ENCODE measurements at regions not wholly inside any gene's neighbourhood (a gene's known extent, or its start where the extent isn't known, plus 50 kb on each side); places are given as distances from the start of the nearest gene placed in this dataset.
"Not testable (repeated sequence)": the region's sequence is repeated elsewhere in the genome, so short reads cannot be mapped to it uniquely, and the experiment has no call there.

DNA sequence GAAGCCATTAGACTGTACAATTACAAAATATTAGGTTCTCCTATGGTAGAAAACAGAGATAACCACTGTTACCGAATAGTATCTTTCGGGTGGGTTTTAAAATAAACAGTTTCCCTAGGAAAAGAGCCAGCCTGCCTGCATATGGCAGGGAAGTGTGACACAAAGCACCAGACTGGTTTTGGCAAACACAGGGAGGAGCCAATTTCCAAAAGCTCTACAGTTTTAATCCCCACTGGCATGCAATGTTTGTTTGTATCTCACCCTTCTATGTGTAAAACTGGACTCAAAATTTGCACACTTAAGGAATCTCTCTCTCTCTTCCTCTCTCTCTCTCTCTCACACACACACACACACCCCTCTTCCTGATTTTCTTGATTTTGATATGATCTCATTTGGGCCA, 261.7 kb downstream of the ETV1 start:
- Histone ChIP-seq H3K36me3 (ENCODE audit: insufficient read depth, low read length) (no peaks in the 10 kb centered on the region), H3K4me3 (ENCODE audit: insufficient read depth, low read length) (no peak overlapping the region), H4K20me1 (ENCODE audit: insufficient read depth, low read length) (no peaks in the 10 kb centered on the region), H3K79me2 (ENCODE audit: insufficient read depth, low read length) (no peaks in the 10 kb centered on the region), H2AFZ (ENCODE audit: low read length) (peak overlapping the region; percentile 43), H3K9me3 (ENCODE audit: low read depth, low read length) (no peaks in the 10 kb centered on the region), H3K4me1 (ENCODE audit: insufficient read depth, low read length) (peaks cover 7% of the 10 kb centered on the region), H3K27ac (ENCODE audit: low read depth, low read length) (no peak overlapping the region), H3K27me3 (ENCODE audit: insufficient read depth, low read length) (no peaks in the 10 kb centered on the region), H3K4me2 (ENCODE audit: insufficient read depth, low read length) (no peak overlapping the region)
- no peak for DNase-seq (ENCODE audit: insufficient read length, low spot score, missing footprints)
- no peak for TF ChIP-seq CTCF (IDR thresholded peaks at IDR 0.05; ENCODE audit: extremely low read depth, low read depth, low read length)

- H3K4me3 ChIP-seq (ENCODE audit: insufficient read depth, low read length); H4K20me1 ChIP-seq (ENCODE audit: insufficient read depth, low read length); H3K4me1 ChIP-seq (ENCODE audit: insufficient read depth, low read length); H3K27ac ChIP-seq (ENCODE audit: low read depth, low read length); H3K79me2 ChIP-seq (ENCODE audit: insufficient read depth, low read length); H3K9me3 ChIP-seq (ENCODE audit: low read depth, low read length); H3K27me3 ChIP-seq (ENCODE audit: insufficient read depth, low read length); DNase-seq (ENCODE audit: insufficient read length, low spot score, missing footprints); H3K4me2 ChIP-seq (ENCODE audit: insufficient read depth, low read length); H2AFZ ChIP-seq (ENCODE audit: low read length); H3K36me3 ChIP-seq (ENCODE audit: insufficient read depth, low read length): not testable (repeated sequence)
Measured at GRCh38 chr7:13728430-13728829, 261.0 kb downstream of the ETV1 start.

DNA sequence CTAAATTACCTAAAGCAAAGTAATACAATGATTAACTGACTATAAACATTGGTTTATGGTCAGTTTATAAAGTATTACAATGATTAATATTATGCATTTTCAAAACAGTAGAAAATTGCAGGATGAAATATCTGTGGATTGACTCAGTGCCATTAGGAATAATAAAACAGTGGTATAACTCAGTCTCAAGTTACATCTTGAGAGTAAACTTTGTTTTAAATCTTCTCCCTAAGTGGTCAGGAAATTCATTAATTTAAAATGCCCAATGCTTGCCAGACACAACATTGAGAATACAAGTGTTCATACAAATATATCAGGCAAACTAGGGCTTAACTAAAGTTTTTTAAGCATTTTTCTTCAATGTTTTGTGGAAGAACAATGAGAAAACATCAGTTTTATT, 257.8 kb downstream of the ETV1 start:
- Histone ChIP-seq H3K4me1 (ENCODE audit: insufficient read depth, low read length) (peaks cover 3% of the 10 kb centered on the region), H3K27ac (ENCODE audit: low read depth, low read length) (no peak overlapping the region), H3K9me3 (ENCODE audit: low read depth, low read length) (no peaks in the 10 kb centered on the region), H3K4me3 (ENCODE audit: insufficient read depth, low read length) (no peak overlapping the region), H3K4me2 (ENCODE audit: insufficient read depth, low read length) (no peak overlapping the region), H4K20me1 (ENCODE audit: insufficient read depth, low read length) (no peaks in the 10 kb centered on the region), H3K27me3 (ENCODE audit: insufficient read depth, low read length) (no peaks in the 10 kb centered on the region), H2AFZ (ENCODE audit: low read length) (peak overlapping the region; percentile 41), H3K36me3 (ENCODE audit: insufficient read depth, low read length) (no peaks in the 10 kb centered on the region), H3K79me2 (ENCODE audit: insufficient read depth, low read length) (no peaks in the 10 kb centered on the region)
- no peak for DNase-seq (ENCODE audit: insufficient read length, low spot score, missing footprints)
- TF ChIP-seq CTCF (IDR thresholded peaks at IDR 0.05; ENCODE audit: extremely low read depth, low read depth, low read length): no peak

DNA sequence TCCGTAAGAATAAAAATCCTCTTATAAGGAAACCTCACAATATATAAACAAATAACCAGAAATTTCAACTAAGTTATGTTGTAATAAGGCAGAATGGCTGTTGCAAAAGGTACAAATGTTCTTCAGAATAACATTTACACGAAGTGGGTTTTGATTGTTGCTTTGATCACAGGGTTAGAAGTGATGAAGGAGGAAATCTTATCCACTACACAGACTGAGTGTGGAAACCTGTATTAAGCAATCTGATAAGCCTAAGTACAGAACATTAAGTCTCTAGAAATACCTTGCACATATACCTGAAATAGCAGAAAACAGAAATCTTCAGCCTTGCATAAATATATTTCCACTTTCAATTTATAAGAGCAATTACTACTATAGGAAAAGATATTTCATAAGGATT, 251.9 kb downstream of the ETV1 start:
- Histone ChIP-seq H3K9me3 (ENCODE audit: low read depth, low read length) (no peaks in the 10 kb centered on the region), H3K36me3 (ENCODE audit: insufficient read depth, low read length) (no peaks in the 10 kb centered on the region), H3K4me3 (ENCODE audit: insufficient read depth, low read length) (no peak overlapping the region), H3K4me1 (ENCODE audit: insufficient read depth, low read length) (peaks cover 15% of the 10 kb centered on the region), H3K79me2 (ENCODE audit: insufficient read depth, low read length) (no peaks in the 10 kb centered on the region), H4K20me1 (ENCODE audit: insufficient read depth, low read length) (no peaks in the 10 kb centered on the region), H3K4me2 (ENCODE audit: insufficient read depth, low read length) (no peak overlapping the region), H2AFZ (ENCODE audit: low read length) (no peak overlapping the region), H3K27ac (ENCODE audit: low read depth, low read length) (no peak overlapping the region), H3K27me3 (ENCODE audit: insufficient read depth, low read length) (no peaks in the 10 kb centered on the region)
- DNase-seq (ENCODE audit: insufficient read length, low spot score, missing footprints): no peak
- TF ChIP-seq CTCF (IDR thresholded peaks at IDR 0.05; ENCODE audit: extremely low read depth, low read depth, low read length): no peak
